Esophagus muscularis mucosa (tissue), 4 donors: ENCODE measurements at regions not wholly inside any gene's neighbourhood (a gene's known extent, or its start where the extent isn't known, plus 50 kb on each side); places are given as distances from the start of the nearest gene placed in this dataset.

Source experiments
- DNase-seq: peaks from one replicate; pipeline ENCODE4 v3.0.0-alpha.2; 2017; ENCODE audit errors: extremely low spot score
- H3K27ac ChIP-seq, 4 donors: fragments of 200-600 bp; sonication (generic); replicated peaks in 1 of 4; 1 replicate in 3 of 4; 2 replicates in 1 of 4; pipeline ENCODE4 v1.5.1; 2016 to 2019; ENCODE audit warnings: mild to moderate bottlenecking in 1 of 4
- H3K27me3 ChIP-seq, 4 donors: fragments of 200-600 bp; sonication (generic); one replicate each; pipeline versions ENCODE4 v1.5.1 to v1.6.0; 2016 to 2019
- H3K36me3 ChIP-seq, 4 donors: fragments of 200-600 bp; sonication (generic); one replicate each; pipeline ENCODE4 v1.5.1; 2016 to 2019
- H3K4me1 ChIP-seq, 4 donors: fragments of 200-600 bp; sonication (generic); one replicate each; pipeline ENCODE4 v1.5.1; 2016 to 2019
- H3K4me3 ChIP-seq, 4 donors: fragments of 200-600 bp; sonication (generic); 1 replicate in 2 of 4; 2 replicates in 2 of 4; pipeline ENCODE4 v1.5.1; 2016 to 2019; ENCODE audit warnings: mild to moderate bottlenecking in 4 of 4, moderate library complexity in 1 of 4
- H3K9me3 ChIP-seq, 4 donors: fragments of 200-600 bp; sonication (generic); 1 replicate in 3 of 4; 2 replicates in 1 of 4; pipeline ENCODE4 v1.5.1; 2016 to 2019
- CTCF ChIP-seq, 3 experiments: fragments of 200-600 bp in 2 of 3; fragments of 450-650 bp in 1 of 3; sonication (generic) in 2 of 3; IDR thresholded peaks; one replicate each; pipeline ENCODE4 v1.5.1; 2017 to 2019; ENCODE audit warnings: antibody characterized with exemption in 3 of 3, mild to moderate bottlenecking in 2 of 3, moderate library complexity in 1 of 3
- EP300 ChIP-seq: sonication (generic); formaldehyde crosslinking; IDR thresholded peaks from one replicate; pipeline ENCODE4 v1.6.1; 2017; ENCODE audit warnings: antibody characterized with exemption
- POLR2A ChIP-seq: fragments of 450-650 bp; IDR thresholded peaks from one replicate; pipeline ENCODE4 v1.6.1; 2017; ENCODE audit warnings: antibody characterized with exemption, moderate library complexity, mild to moderate bottlenecking, low read depth
- POLR2AphosphoS5 ChIP-seq, 2 donors: sonication (generic); formaldehyde crosslinking; IDR thresholded peaks; one replicate each; pipeline ENCODE4 v1.6.1; 2017; ENCODE audit warnings: antibody characterized with exemption in 2 of 2
- WGBS: methylation state at CpG from one replicate; pipeline ENCODE4 v1.1.5; 2018; 5-methylcytosine and 5-hydroxymethylcytosine counted together
- intact Hi-C: fragments of 100-400 bp; cut with DNase I; formaldehyde crosslinking; loops from one replicate; pipeline ENCODE4 v1.15.1; 2023

DNA sequence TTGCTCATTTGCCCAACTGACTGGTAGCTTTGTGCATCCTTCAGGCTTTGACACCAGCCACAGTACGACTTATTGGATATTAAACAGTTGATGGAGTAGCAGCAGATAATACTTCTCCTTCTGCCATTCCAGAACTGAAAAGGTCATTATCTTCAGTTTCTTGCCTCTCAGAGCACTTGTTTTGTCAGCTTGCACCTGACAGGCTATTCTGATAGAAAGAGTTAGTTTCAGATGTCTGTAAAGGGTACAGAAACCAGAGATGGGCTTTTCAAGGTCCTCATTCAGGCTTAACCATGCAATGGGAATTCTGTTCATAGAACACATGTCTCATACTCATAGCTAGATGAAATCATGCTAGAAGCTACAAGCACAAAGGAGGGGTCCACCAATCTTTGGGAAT lies 367.2 kb downstream of the OTOL1 start:
- no peaks in the 10 kb centered on the region for H3K36me3 ChIP-seq
- H3K4me1 ChIP-seq, result peaks cover 0 to 7% (median 5%) of the 10 kb centered on the region in 4 donors
- DNase-seq, result no peak
- TF ChIP-seq CTCF (IDR thresholded peaks at IDR 0.05), result no peak
- no peak for TF ChIP-seq POLR2AphosphoS5 (IDR thresholded peaks at IDR 0.05)
- no peak for TF ChIP-seq EP300
- TF ChIP-seq POLR2A, result no peak
- H3K4me3 ChIP-seq, result no peak overlapping the region
- H3K27me3 ChIP-seq, result no peaks in the 10 kb centered on the region
- no peaks in the 10 kb centered on the region for H3K9me3 ChIP-seq
- no peak overlapping the region for H3K27ac ChIP-seq
- intact Hi-C loops, result no loop called here
- WGBS, result 88% methylated on average over 1 of the region's 1 CpG

GRCh38 chr3:161866176-161866575 lies 369.6 kb downstream of the OTOL1 start:
- H3K9me3 ChIP-seq, result no peaks in the 10 kb centered on the region
- WGBS, result 54% methylated on average over 1 of the region's 1 CpG
- H3K27ac ChIP-seq, result no peak overlapping the region
- no peaks in the 10 kb centered on the region for H3K4me1 ChIP-seq
- no peak for DNase-seq
- H3K36me3 ChIP-seq, result no peaks in the 10 kb centered on the region
- no peak for TF ChIP-seq EP300
- no peak for TF ChIP-seq POLR2A
- TF ChIP-seq POLR2AphosphoS5 (IDR thresholded peaks at IDR 0.05), result no peak
- no peak for TF ChIP-seq CTCF (IDR thresholded peaks at IDR 0.05)
- H3K4me3 ChIP-seq, result no peak overlapping the region
- H3K27me3 ChIP-seq, result no peaks in the 10 kb centered on the region
- intact Hi-C loops, result no loop called here

GRCh38 chr3:161875483-161875882 lies 378.9 kb downstream of the OTOL1 start:
- no peak overlapping the region for H3K27ac ChIP-seq
- no peaks in the 10 kb centered on the region for H3K9me3 ChIP-seq
- no peak for DNase-seq
- TF ChIP-seq POLR2AphosphoS5 (IDR thresholded peaks at IDR 0.05) (no peak), CTCF (IDR thresholded peaks at IDR 0.05) (no peak), POLR2A (no peak), EP300 (no peak)
- H3K4me3 ChIP-seq, result no peak overlapping the region
- H3K27me3 ChIP-seq, result no peaks in the 10 kb centered on the region
- 88% methylated on average over 1 of the region's 1 CpG for WGBS
- intact Hi-C loops, result no loop called here
- H3K36me3 ChIP-seq, result no peaks in the 10 kb centered on the region
- H3K4me1 ChIP-seq, result no peaks in the 10 kb centered on the region

GRCh38 chr3:161879470-161879869 lies 382.9 kb downstream of the OTOL1 start:
- Histone ChIP-seq H3K4me3 (no peak overlapping the region), H3K27me3 (no peaks in the 10 kb centered on the region), H3K9me3 (no peaks in the 10 kb centered on the region), H3K4me1 (no peaks in the 10 kb centered on the region), H3K27ac (no peak overlapping the region), H3K36me3 (no peaks in the 10 kb centered on the region)
- intact Hi-C loops, result no loop called here
- 0% methylated on average over 1 of the region's 1 CpG for WGBS
- TF ChIP-seq POLR2A (no peak), EP300 (no peak), POLR2AphosphoS5 (IDR thresholded peaks at IDR 0.05) (no peak), CTCF (IDR thresholded peaks at IDR 0.05) (no peak)
- DNase-seq, result no peak

DNA sequence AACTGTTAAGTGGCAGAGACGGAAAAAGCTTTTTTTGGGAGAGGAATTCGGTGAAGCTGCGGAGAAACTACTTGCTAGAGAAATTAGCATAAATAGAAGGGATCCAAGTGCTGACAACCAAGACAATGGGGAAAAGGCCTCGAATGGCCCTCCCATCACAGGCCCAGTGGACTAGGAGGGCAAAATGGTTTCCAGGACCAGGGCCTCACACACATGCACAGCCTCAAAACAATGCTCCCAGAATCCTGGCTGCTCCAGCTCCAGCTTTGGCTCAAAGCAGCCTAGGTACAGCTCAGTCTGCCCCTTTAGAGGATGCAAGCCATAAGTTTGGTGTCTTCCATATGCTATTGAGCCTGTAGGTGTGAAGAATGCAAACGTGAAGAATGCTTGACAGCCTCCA lies 388.2 kb downstream of the OTOL1 start:
- TF ChIP-seq EP300 (no peak), POLR2AphosphoS5 (IDR thresholded peaks at IDR 0.05) (no peak), CTCF (IDR thresholded peaks at IDR 0.05) (no peak), POLR2A (no peak)
- Histone ChIP-seq H3K9me3 (peaks cover 0 to 4% (median 0%) of the 10 kb centered on the region in 4 donors), H3K4me1 (no peaks in the 10 kb centered on the region), H3K36me3 (no peaks in the 10 kb centered on the region), H3K4me3 (no peak overlapping the region), H3K27ac (no peak overlapping the region), H3K27me3 (no peaks in the 10 kb centered on the region)
- DNase-seq, result no peak
- WGBS, result 82% methylated on average over 5 of the region's 5 CpGs
- intact Hi-C loops, result no loop called here
